OCI-LY7 (cell line): ENCODE measurements at regions not wholly inside any gene's neighbourhood (a gene's known extent, or its start where the extent isn't known, plus 50 kb on each side); places are given as distances from the start of the nearest gene placed in this dataset.

Experiments
- EZH2phosphoT487 ChIP-seq: fragments of 200-600 bp; sonication (generic); IDR thresholded peaks from 2 replicates; pipeline ENCODE4 v1.6.1; 2018; ENCODE audit warnings: low read depth, borderline replicate concordance, mild to moderate bottlenecking, mixed run types, antibody characterized with exemption, low read length, moderate library complexity, mixed read lengths
- TF ChIP-seq, protein P1 (sequence below): fragments of 200-600 bp; sonication (generic); conservative IDR thresholded peaks from 2 replicates; pipeline ENCODE4 v1.5.1; 2014; ENCODE audit warnings: mild to moderate bottlenecking, antibody characterized with exemption, low read length, moderate library complexity, mixed read lengths

DNA sequence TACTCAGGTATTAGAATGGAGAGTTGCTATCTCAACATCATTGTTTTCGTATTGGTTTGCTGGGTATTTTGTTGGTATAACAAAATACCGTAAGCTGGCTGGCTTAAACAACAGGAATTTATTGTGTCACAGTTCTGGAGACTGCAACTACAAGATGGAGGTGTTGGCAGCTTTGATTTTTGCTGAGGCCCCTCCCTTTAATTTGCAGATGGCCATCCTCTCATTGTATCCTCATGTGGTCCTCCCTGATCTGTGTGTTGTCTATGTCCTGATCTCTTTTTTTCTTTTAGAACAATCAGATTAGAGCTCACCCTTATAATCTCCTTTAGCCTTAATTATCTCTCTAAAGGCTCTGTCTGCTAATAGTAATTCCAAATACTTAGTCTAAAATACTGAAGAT is 299.8 kb upstream of the GOLIM4 start:
- no peak for TF ChIP-seq EZH2phosphoT487
- TF ChIP-seq, protein P1, sequence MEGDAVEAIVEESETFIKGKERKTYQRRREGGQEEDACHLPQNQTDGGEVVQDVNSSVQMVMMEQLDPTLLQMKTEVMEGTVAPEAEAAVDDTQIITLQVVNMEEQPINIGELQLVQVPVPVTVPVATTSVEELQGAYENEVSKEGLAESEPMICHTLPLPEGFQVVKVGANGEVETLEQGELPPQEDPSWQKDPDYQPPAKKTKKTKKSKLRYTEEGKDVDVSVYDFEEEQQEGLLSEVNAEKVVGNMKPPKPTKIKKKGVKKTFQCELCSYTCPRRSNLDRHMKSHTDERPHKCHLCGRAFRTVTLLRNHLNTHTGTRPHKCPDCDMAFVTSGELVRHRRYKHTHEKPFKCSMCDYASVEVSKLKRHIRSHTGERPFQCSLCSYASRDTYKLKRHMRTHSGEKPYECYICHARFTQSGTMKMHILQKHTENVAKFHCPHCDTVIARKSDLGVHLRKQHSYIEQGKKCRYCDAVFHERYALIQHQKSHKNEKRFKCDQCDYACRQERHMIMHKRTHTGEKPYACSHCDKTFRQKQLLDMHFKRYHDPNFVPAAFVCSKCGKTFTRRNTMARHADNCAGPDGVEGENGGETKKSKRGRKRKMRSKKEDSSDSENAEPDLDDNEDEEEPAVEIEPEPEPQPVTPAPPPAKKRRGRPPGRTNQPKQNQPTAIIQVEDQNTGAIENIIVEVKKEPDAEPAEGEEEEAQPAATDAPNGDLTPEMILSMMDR, result no peak
